ENCODE measurements at regions not wholly inside any gene's neighbourhood (a gene's known extent, or its start where the extent isn't known, plus 50 kb on each side); places are given as distances from the start of the nearest gene placed in this dataset.

DNA sequence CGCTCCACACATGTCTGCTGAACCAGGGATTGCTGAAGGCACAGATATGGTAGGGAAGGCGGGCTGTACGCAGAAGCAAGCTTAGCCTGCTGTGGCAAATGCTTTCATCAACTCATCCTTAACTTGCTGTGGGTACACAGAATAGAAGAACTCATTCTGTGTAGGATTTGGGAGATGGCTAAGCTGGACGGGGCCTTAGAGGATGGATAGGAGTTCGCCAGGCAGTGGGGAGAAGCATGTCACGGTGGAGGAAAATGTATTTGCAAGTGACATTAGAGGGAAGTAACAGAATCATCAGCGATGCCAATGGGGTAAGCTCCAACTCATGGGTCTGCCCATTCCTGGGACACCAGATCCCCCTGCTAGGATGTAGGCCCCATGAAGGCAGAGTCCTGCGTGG lies 96.7 kb upstream of the SMIM21 start:
- Histone ChIP-seq H3K4me1 (ENCODE audit: low read depth) (no peaks in the 10 kb centered on the region), H3K27me3 (no peaks in the 10 kb centered on the region), H3K9me3 (ENCODE audit: low read depth) (no peaks in the 10 kb centered on the region), H3K4me3 (no peak overlapping the region), H3K36me3 (no peaks in the 10 kb centered on the region), H3K27ac (no peak overlapping the region)
- DNase-seq (ENCODE audit: low read depth in 1 of 2, low spot score in 1 of 2), result no peak
- TF ChIP-seq, protein P1, sequence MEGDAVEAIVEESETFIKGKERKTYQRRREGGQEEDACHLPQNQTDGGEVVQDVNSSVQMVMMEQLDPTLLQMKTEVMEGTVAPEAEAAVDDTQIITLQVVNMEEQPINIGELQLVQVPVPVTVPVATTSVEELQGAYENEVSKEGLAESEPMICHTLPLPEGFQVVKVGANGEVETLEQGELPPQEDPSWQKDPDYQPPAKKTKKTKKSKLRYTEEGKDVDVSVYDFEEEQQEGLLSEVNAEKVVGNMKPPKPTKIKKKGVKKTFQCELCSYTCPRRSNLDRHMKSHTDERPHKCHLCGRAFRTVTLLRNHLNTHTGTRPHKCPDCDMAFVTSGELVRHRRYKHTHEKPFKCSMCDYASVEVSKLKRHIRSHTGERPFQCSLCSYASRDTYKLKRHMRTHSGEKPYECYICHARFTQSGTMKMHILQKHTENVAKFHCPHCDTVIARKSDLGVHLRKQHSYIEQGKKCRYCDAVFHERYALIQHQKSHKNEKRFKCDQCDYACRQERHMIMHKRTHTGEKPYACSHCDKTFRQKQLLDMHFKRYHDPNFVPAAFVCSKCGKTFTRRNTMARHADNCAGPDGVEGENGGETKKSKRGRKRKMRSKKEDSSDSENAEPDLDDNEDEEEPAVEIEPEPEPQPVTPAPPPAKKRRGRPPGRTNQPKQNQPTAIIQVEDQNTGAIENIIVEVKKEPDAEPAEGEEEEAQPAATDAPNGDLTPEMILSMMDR (IDR thresholded peaks at IDR 0.05; ENCODE audit: low read depth, low read length), result no peak

DNA sequence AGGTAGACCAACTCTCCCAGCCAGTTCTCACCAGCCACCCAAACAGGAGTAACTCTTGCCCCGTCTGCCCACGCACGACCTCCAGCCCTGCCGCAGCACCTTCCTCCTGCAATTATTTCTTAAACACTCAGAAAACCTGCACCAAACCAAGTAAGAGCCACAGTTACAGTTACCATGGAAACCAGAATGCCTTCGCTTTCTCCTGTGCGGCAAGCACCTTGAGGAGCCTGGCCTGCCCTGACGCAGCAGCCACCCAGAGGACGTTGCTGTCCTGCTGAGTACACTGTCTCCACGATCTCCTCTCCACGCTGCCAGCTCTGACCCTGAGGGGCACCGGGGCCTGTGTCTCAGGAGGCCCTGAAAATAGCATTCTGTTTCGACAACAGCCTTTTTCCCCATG lies 94.3 kb upstream of the SMIM21 start:
- Histone ChIP-seq H3K9me3 (ENCODE audit: low read depth) (no peaks in the 10 kb centered on the region), H3K4me1 (ENCODE audit: low read depth) (no peaks in the 10 kb centered on the region), H3K27ac (no peak overlapping the region), H3K36me3 (no peaks in the 10 kb centered on the region), H3K4me3 (no peak overlapping the region), H3K27me3 (no peaks in the 10 kb centered on the region)
- DNase-seq (ENCODE audit: low read depth in 1 of 2, low spot score in 1 of 2), result no peak
- TF ChIP-seq, protein P1 (IDR thresholded peaks at IDR 0.05; ENCODE audit: low read depth, low read length), result no peak

DNA sequence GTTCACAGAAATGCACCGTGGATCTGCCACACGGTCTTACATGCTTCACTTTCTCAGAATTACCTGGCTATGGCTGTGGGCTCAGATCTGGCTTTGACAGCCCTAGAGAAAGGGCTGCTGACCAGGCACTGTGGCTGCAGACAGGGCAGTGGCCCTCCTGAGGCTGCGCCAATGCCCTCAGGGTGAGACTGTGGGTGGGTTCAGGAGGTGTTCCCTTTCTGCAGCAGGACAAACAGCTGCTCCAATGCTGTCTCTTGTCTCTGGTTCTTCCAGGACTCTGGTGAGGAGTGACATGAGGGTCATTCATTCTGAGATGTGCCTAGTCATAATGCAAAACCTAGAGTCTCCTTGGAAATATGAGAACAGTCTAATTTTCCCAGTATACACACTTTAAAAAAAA lies 90.5 kb upstream of the SMIM21 start:
- Histone ChIP-seq H3K36me3 (no peaks in the 10 kb centered on the region), H3K9me3 (ENCODE audit: low read depth) (no peaks in the 10 kb centered on the region), H3K4me3 (no peak overlapping the region), H3K27ac (no peak overlapping the region), H3K4me1 (ENCODE audit: low read depth) (no peaks in the 10 kb centered on the region), H3K27me3 (no peaks in the 10 kb centered on the region)
- no peak for DNase-seq (ENCODE audit: low read depth in 1 of 2, low spot score in 1 of 2)
- TF ChIP-seq, protein P1 (IDR thresholded peaks at IDR 0.05; ENCODE audit: low read depth, low read length), result no peak

DNA sequence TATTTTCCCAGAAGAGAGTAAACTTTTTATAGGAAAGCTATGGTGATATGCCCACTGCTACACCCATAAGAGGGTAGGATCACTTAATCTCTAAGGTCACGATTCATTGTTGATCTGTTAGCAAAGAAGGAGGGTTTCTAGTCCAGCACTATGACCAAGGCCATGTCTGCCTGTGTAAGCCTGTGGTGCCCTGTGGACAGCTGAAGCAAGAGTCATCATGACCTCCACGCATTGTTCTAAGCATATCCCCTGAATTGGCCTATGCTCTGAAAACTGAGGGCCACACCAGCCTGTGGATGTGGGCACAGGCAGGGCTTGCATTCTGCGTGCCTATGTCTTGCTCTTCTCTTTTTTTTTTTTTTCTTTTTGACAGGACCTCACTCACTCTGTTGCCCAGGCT lies 89.8 kb upstream of the SMIM21 start:
- H3K4me3 ChIP-seq, result no peak overlapping the region
- H3K27me3 ChIP-seq, result no peaks in the 10 kb centered on the region
- TF ChIP-seq, protein P1 (IDR thresholded peaks at IDR 0.05; ENCODE audit: low read depth, low read length), result no peak
- H3K9me3 ChIP-seq (ENCODE audit: low read depth), result no peaks in the 10 kb centered on the region
- no peak for DNase-seq (ENCODE audit: low read depth in 1 of 2, low spot score in 1 of 2)
- no peak overlapping the region for H3K27ac ChIP-seq
- H3K4me1 ChIP-seq (ENCODE audit: low read depth), result no peaks in the 10 kb centered on the region
- no peaks in the 10 kb centered on the region for H3K36me3 ChIP-seq

DNA sequence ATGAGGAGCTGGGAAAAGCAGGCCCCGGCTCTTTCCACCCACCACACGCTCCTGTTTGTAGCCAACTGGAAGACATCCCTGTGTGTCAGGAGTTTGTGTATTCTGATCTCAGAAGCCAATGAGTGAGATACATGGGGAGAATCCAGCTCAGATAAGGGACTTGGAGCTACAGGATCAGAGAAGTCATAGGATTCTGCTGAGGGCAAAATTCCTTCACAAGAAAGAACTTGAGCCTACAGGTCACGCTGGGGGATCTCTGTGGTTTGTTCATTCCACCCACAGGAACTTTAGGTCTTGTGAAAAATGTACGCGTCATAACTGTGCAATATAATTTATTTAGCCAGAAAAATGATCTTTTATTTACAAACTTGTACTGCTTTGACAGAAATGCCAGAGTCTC lies 80.1 kb upstream of the SMIM21 start:
- Histone ChIP-seq H3K27ac (no peak overlapping the region), H3K9me3 (ENCODE audit: low read depth) (no peaks in the 10 kb centered on the region)

More for the DNA sequence above, 80.1 kb upstream of the SMIM21 start:
- TF ChIP-seq, protein P1 (IDR thresholded peaks at IDR 0.05; ENCODE audit: low read depth, low read length), result no peak
- no peaks in the 10 kb centered on the region for H3K36me3 ChIP-seq
- DNase-seq (ENCODE audit: low read depth in 1 of 2, low spot score in 1 of 2), result peak in 1 of 2 donors; percentile 60
- H3K27me3 ChIP-seq, result no peaks in the 10 kb centered on the region
- no peaks in the 10 kb centered on the region for H3K4me1 ChIP-seq (ENCODE audit: low read depth)
- no peak overlapping the region for H3K4me3 ChIP-seq
